Muscle of arm (tissue), 1 donor: ENCODE measurements at regions not wholly inside any gene's neighbourhood (a gene's known extent, or its start where the extent isn't known, plus 50 kb on each side); places are given as distances from the start of the nearest gene placed in this dataset.

ENCODE experiments used
- DNase-seq: peaks from one replicate; pipeline ENCODE4 v3.0.0-alpha.2; 2013

- DNase-seq, result no peak
These were observed 477.4 kb upstream of the CCL2 start for GRCh38 chr17:33777674-33778073.

DNA sequence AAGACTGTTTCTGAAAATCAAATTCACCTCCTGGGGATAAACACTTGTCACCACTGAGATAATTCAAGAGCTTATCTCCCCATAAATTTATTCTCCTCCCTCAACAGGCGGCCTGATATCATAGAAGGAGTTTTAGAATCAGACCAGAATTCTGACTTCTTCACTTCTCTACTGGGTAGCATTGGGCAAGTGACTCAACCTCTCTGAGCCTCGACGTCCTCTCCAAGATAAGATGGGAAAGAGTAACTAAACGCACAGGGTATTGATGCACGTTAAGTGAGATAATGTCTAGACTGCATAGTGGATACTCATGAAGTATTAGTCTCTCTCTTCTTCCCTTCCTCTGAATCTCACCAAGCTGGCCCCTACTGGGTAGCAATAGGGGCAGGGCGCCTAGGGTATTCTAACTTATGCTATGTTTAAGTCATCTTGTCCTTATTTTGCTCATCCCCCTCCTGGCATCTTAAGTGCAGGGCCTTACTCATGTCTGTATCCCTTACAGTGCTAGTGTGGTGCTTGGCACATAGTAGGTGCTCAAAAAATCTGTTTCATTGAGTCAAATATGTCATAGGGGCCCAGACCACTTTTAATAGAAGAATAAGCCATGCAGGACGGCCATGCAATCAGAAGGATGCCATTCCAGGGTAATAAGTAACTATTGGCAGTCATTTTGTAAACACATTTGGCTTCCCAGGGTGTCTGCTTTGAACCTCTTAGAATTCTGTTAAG is 476.4 kb upstream of the CCL2 start:
- DNase-seq, result no peak

- DNase-seq, result peak; percentile 53
These were observed 475.9 kb upstream of the CCL2 start for GRCh38 chr17:33779234-33779591.

- DNase-seq, result no peak
These were observed 469.8 kb upstream of the CCL2 start for GRCh38 chr17:33785281-33785680.

- no peak for DNase-seq
These were observed 468.6 kb upstream of the CCL2 start for GRCh38 chr17:33786478-33786877.

- no peak for DNase-seq
These were observed 465.4 kb upstream of the CCL2 start for GRCh38 chr17:33789658-33790057.

DNA sequence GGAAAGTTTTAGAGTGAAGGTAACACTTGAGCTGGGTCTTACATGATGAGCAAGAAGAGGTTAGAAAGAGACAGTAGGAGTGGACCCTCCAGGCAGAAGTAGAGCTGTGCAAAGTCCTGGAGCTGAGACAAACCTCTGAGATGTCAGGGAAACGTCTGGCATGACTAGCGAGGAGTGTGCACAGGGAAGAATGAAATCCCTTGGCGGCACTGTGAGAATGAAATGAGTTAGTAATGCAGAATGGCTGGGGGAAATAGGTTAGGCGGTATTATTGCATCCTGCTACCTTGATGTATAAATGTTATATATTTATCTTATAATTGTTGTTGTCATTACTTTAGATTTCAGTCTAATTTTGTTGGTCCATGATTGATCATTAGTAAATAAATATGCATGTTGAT is 457.9 kb upstream of the CCL2 start:
- no peak for DNase-seq

- DNase-seq, result no peak
These were observed 456.8 kb upstream of the CCL2 start for GRCh38 chr17:33798308-33798707.

GRCh38 chr17:33802349-33803198 is 452.5 kb upstream of the CCL2 start:
- no peak for DNase-seq

DNA sequence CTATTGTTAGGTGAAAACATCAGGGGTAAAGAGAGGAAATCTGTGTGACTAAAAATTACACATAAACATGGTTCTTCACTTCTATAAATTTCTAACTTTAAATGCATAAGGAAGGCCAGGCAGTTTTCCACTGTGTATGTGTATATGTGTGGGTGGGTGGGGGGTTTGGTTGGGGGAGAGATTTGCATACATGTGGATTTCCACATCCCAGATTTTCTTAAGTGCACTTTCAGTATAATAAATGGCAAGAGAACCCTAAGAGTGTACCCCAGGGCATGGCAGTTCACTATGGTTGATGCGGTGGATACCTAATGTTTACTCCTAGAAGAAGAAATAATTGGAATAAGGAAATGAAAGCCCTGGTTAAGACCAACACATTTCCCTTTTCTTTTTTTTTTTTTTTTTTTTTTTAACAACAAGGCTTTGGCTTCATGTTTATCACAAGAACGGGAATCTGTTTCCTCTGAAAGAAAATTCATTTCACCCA is 451.8 kb upstream of the CCL2 start:
- no peak for DNase-seq

DNA sequence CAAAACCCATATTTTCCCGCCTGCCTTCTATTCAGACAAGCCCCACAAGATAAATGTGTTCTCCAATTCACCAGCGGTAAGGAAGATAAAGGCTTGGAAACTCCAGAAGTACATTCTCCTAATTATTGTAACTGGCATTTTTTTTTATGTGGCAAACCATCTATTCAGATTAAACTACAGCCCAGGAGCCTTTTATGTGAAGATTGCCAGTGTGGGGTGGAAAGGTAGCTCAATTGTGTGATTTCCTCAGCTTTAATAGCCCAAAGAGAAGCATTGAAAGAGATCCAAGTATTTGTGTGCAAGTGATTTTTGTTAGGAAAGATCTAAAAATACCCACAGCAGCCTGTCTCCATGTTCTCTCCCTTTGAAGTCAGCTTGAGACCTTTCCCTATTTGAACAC is 451.4 kb upstream of the CCL2 start:
- no peak for DNase-seq

DNA sequence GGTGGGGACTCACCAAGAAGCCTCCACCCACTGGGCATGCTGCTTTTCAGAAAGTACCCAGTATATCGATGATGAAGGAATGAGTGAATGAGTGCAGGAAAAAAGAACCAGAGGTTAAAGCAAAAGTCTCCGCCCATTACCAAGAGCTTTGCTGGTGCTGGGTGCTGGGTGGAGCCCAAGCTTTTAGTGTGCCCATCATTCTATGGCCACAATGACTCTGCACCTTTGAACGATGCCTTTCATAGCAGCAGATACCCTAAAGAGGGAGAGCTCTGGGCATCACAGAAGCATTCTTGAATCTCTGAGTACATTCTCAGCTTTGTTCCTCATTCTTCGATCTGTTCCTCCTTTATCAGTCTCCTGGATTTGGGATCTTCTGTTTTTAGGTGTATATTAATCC is 450.7 kb upstream of the CCL2 start:
- no peak for DNase-seq

DNA sequence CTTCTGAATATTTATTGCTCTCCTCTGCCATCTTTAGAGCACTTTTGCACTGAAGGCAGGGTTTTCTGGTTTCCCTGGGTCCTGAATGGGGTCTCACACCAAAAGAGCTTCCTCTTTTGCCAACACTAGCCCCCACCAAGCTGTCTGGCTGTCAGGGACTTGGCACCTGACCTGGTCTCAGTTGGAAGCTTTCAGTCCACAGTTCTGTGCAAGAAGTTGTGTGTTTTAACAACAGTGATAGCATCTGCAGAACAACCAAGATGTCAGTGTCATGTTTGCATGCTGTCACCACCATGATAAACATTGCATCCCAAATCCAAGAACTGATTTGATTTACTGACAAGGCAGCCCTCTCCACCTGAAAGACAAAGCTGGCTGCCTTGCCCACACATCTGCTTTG is 448.5 kb upstream of the CCL2 start:
- no peak for DNase-seq

DNA sequence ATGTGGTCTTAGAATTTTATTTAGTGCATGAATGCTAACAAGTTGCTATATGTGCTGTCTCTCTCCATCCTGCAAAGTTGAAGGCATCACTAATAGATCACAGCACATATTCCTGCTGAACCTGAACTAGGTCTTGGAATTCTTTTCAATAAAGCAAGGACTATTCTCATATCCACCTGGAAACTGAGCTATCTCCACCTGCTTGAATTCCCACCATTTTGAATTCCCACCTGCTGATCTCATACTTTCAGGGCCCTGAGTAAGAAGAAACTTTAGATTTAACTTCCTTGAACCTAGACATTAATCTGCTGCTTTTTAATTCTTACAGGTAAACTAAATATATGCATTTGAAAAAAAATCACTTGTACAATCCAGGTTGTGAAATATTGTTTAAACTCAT is 445.3 kb upstream of the CCL2 start:
- no peak for DNase-seq

DNA sequence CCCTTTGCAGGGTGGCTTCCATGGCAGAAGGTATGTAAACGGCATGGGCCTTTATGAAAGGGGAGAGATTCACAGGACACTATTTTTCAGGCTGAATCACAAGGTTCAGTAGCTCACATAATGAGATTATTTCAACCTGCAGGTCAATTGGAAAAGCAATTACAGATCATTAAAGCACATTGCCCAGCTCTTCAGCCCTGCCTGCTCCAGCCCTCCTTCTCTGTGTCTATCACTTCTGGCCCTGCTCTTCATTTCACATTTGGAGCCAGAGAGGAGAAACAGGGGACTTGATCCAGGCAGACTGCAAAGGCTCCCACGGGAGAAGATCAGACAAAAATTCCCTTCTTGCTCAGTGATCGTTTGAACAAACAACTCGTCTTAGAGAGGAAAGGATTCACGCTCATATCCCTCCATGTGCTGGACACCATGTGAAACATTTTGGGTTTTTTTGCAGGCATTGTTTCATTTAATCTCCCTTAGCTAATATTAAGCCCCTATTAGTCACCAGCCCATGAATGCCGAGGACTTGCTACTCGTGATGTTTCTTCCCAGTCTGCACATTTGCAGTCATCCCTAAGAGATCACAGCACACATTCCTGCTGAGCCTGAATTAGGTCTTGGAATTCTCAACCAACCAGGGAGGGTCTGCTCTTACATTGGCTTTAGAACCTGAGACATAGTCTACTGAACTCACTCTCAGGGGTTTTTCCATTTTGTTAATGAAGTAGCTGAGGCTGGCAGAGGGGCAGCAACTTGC is 443.9 kb upstream of the CCL2 start:
- DNase-seq, result no peak

DNA sequence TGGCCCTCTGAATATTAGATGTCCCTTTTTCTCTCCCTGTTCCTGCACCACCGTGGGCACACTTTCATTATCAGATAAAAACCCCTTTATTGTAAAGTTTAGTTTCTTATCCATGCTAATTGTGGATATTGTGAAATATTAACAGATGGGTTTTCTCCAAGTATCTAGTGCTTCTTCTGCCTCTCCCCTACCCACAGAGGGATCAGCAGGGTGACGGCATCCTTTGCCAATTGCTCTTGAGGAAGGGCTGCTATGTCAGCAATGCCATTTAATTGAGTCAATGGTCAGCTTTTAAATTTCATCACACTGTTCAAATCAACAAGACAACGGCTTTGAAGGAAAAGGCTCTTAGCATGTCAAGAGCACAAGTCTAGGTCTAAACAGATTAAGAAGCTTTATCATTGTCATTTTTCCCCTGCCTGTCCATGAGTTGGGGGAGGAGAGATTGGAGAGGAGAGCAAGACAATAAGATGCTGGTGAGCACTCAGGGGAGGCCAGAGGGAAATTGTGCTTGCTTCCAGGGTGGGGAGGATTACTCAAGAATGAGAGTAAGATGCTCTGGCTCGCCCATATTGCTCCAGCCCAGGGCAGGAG is 443.0 kb upstream of the CCL2 start:
- no peak for DNase-seq

DNA sequence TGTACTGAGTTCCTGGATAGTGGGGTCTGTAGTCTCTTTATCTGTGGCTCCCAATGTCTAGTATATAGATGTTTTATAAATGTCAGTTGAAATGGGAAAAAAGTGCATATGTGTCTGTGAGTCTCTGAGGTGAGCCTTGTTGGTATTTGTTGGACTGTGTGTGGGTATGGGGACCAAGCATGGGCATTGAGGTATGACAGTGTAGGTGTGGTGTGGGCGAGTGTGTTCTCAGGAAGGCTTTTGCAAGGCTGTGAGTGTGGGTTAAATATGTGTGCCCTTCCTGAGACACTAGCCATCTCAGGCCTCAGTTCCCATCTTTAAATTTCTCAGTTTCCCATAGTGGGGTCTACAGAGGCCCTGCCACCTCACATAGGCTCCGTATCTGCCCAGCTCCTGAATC is 440.2 kb upstream of the CCL2 start:
- DNase-seq, result no peak

- DNase-seq, result no peak
These were observed 439.0 kb upstream of the CCL2 start for GRCh38 chr17:33816036-33816435.

GRCh38 chr17:33816842-33817617 is 438.1 kb upstream of the CCL2 start:
- no peak for DNase-seq

DNA sequence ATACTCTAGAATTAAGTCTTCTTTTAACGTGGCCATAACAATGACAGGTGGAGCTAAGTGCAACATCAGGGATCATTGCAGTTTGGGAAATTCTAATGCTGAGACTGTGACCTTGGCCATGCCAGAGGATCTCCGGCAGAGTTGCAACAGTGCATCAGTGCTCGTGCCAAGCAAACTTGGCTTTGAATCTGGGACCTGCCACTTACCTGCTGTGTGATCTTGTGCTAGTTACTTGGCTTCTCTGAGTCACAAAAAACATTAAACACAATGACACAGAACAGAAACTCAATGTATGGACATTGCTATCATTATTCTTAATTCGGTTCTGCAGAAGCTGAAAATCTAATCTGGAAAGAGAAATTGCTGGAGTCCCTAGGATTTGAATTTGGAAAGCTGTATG is 435.5 kb upstream of the CCL2 start:
- DNase-seq, result no peak

- no peak for DNase-seq
These were observed 422.8 kb upstream of the CCL2 start for GRCh38 chr17:33832262-33832661.
